Neural progenitor cell (in vitro differentiated cells): ENCODE measurements at regions not wholly inside any gene's neighbourhood (a gene's known extent, or its start where the extent isn't known, plus 50 kb on each side); places are given as distances from the start of the nearest gene placed in this dataset.

ENCODE experiments used
- DNase-seq: peaks from one replicate; pipeline ENCODE4 v3.0.0-alpha.2; 2016; ENCODE audit warnings: low spot score
- H2AFZ ChIP-seq: fragments of 200-600 bp; sonication (generic); replicated peaks from 2 replicates; pipeline ENCODE4 v1.6.1; 2016; ENCODE audit warnings: antibody characterized with exemption
- H3F3A ChIP-seq: fragments of 200-600 bp; sonication (generic); 2 replicates; pipeline ENCODE4 v1.6.1; 2016; ENCODE audit warnings: antibody characterized with exemption, low read depth
- H3K27ac ChIP-seq: fragments of 200-600 bp; sonication (generic); 2 replicates; pipeline ENCODE4 v1.5.1; 2016; ENCODE audit warnings: mild to moderate bottlenecking
- H3K27me3 ChIP-seq: fragments of 200-600 bp; sonication (generic); 2 replicates; pipeline ENCODE4 v1.6.1; 2016; ENCODE audit warnings: mild to moderate bottlenecking, moderate library complexity
- H3K36me3 ChIP-seq: fragments of 200-600 bp; sonication (generic); 2 replicates; pipeline ENCODE4 v1.5.1; 2016
- H3K4me1 ChIP-seq: fragments of 200-600 bp; sonication (generic); 2 replicates; pipeline ENCODE4 v1.6.1; 2016; ENCODE audit warnings: mixed run types
- H3K4me2 ChIP-seq: fragments of 200-600 bp; sonication (generic); 2 replicates; pipeline ENCODE4 v1.6.1; 2016
- H3K4me3 ChIP-seq: fragments of 200-600 bp; sonication (generic); 2 replicates; pipeline ENCODE4 v1.5.1; 2016
- H3K79me2 ChIP-seq: fragments of 200-600 bp; sonication (generic); 2 replicates; pipeline ENCODE4 v1.6.1; 2016; ENCODE audit warnings: low read depth
- H3K9ac ChIP-seq: fragments of 200-600 bp; sonication (generic); 2 replicates; pipeline ENCODE4 v1.6.1; 2016
- H3K9me3 ChIP-seq: fragments of 200-600 bp; sonication (generic); 2 replicates; pipeline ENCODE4 v1.5.1; 2016; ENCODE audit warnings: low read depth
- H4K20me1 ChIP-seq: fragments of 200-600 bp; sonication (generic); 2 replicates; pipeline ENCODE4 v1.6.1; 2016; ENCODE audit warnings: low read depth
- H3K27ac Mint-ChIP-seq: 3 replicates; pipeline ENCODE4 v1.8.0; 2021; ENCODE audit warnings: mixed read lengths
- H3K27me3 Mint-ChIP-seq: 2 replicates; pipeline ENCODE4 v1.8.0; 2022; ENCODE audit warnings: low read depth, mild to moderate bottlenecking, inconsistent platforms, moderate library complexity, mixed read lengths; ENCODE audit not compliant: insufficient read depth
- H3K36me3 Mint-ChIP-seq: 3 replicates; pipeline ENCODE4 v1.8.0; 2021; ENCODE audit warnings: mixed read lengths
- H3K4me1 Mint-ChIP-seq: 3 replicates; pipeline ENCODE4 v1.8.0; 2021; ENCODE audit warnings: mixed read lengths
- H3K4me3 Mint-ChIP-seq: 3 replicates; pipeline ENCODE4 v1.8.0; 2021; ENCODE audit warnings: mild to moderate bottlenecking, moderate library complexity, mixed read lengths
- H3K9me3 Mint-ChIP-seq: 3 replicates; pipeline ENCODE4 v1.8.0; 2020; ENCODE audit warnings: mixed read lengths
- EZH2 ChIP-seq: fragments of 200-600 bp; sonication (generic); IDR thresholded peaks from 2 replicates; pipeline ENCODE4 v1.6.1; 2017; ENCODE audit warnings: antibody characterized with exemption, mild to moderate bottlenecking, moderate library complexity
- EZH2phosphoT487 ChIP-seq: fragments of 200-600 bp; sonication (generic); IDR thresholded peaks from 2 replicates; pipeline ENCODE4 v1.6.1; 2017; ENCODE audit warnings: antibody characterized with exemption
- TF ChIP-seq, protein P1 (sequence below): fragments of 200-600 bp; sonication (generic); IDR thresholded peaks from 2 replicates; pipeline ENCODE4 v1.5.1; 2017; ENCODE audit warnings: antibody characterized with exemption, mild to moderate bottlenecking

DNA sequence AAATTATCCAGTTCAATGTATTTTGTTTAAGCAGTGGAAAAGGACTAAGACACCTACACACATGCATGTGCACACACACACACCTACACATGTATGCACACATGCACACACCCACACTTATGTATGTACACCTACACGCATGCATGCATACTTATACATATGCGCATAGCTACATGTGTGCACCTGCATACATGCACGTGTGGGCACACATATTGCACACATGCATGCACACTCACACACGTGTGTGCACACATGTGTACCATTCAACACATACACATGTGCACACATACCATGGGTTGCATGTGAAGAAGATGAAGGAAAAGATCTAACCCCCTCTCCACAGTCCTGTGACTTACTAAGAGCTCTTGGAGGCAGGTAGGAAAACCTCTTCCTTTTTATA lies 122.0 kb upstream of the MAFB start:
- no peaks in the 10 kb centered on the region for H3K9me3 Mint-ChIP-seq
- H3K27ac Mint-ChIP-seq = peak overlapping the region; percentile 19
- TF ChIP-seq EZH2 (no peak), EZH2phosphoT487 (no peak)
- TF ChIP-seq, protein P1, sequence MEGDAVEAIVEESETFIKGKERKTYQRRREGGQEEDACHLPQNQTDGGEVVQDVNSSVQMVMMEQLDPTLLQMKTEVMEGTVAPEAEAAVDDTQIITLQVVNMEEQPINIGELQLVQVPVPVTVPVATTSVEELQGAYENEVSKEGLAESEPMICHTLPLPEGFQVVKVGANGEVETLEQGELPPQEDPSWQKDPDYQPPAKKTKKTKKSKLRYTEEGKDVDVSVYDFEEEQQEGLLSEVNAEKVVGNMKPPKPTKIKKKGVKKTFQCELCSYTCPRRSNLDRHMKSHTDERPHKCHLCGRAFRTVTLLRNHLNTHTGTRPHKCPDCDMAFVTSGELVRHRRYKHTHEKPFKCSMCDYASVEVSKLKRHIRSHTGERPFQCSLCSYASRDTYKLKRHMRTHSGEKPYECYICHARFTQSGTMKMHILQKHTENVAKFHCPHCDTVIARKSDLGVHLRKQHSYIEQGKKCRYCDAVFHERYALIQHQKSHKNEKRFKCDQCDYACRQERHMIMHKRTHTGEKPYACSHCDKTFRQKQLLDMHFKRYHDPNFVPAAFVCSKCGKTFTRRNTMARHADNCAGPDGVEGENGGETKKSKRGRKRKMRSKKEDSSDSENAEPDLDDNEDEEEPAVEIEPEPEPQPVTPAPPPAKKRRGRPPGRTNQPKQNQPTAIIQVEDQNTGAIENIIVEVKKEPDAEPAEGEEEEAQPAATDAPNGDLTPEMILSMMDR = no peak
- Histone ChIP-seq H3K27me3 (no peaks in the 10 kb centered on the region), H3K36me3 (no peaks in the 10 kb centered on the region), H2AFZ (no peak overlapping the region), H3F3A (no peaks in the 10 kb centered on the region), H3K4me3 (no peak overlapping the region), H3K4me2 (no peak overlapping the region), H4K20me1 (no peaks in the 10 kb centered on the region), H3K9me3 (no peaks in the 10 kb centered on the region), H3K79me2 (no peaks in the 10 kb centered on the region), H3K9ac (no peak overlapping the region), H3K27ac (no peak overlapping the region), H3K4me1 (peaks cover 3% of the 10 kb centered on the region)
- no peak for DNase-seq
- H3K36me3 Mint-ChIP-seq = no peaks in the 10 kb centered on the region
- H3K4me3 Mint-ChIP-seq = no peak overlapping the region
- peaks cover 7% of the 10 kb centered on the region for H3K4me1 Mint-ChIP-seq
- peaks cover 3% of the 10 kb centered on the region for H3K27me3 Mint-ChIP-seq

DNA sequence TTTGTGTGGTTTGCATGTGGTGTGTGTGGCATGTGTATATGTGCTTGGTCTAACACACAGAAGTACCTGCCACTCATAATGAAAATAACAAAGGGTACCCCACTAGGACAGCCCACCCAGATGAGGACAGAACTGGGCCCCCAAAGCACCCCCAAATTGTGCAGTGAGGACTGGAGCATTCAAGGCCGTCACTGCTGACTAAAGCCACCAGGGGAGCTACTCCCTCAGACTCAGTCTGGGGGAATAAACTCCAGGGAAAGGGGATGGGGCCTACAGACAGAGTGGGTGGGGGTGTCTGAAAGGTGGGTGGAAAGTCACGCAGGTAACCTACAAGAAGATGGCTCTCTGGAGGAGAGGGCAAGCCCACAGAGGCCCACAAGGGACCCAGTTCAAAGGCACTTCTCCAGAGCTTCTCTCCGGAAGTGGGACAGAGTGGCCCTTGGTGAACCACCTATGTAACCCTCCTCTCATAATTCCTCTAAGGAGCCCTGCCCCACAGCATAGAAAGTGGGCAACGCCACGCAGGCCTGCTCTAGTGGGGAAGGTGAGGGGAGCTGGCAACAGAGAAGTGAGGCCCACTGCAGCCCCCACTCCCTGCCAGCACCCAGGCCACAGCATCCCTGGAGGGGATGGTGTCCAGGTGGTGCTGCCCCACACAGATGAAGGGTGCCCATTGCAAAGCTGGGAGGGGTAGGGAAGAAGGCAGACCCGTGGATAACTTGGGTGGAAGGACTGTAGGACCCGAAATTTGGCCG lies 122.8 kb upstream of the MAFB start:
- Mint-ChIP-seq H3K4me1 (peaks cover 3% of the 10 kb centered on the region), H3K27ac (peak overlapping the region; percentile 19), H3K9me3 (no peaks in the 10 kb centered on the region), H3K4me3 (no peak overlapping the region), H3K36me3 (no peaks in the 10 kb centered on the region), H3K27me3 (peaks cover 6% of the 10 kb centered on the region)
- H3K27me3 ChIP-seq = no peaks in the 10 kb centered on the region
- no peaks in the 10 kb centered on the region for H4K20me1 ChIP-seq
- no peak overlapping the region for H3K27ac ChIP-seq
- no peak overlapping the region for H3K9ac ChIP-seq
- H3K4me1 ChIP-seq = peaks cover 3% of the 10 kb centered on the region
- no peaks in the 10 kb centered on the region for H3K9me3 ChIP-seq
- H3K4me3 ChIP-seq = no peak overlapping the region
- H3K79me2 ChIP-seq = no peaks in the 10 kb centered on the region
- H3F3A ChIP-seq = no peaks in the 10 kb centered on the region
- no peaks in the 10 kb centered on the region for H3K36me3 ChIP-seq
- H2AFZ ChIP-seq = no peak overlapping the region
- H3K4me2 ChIP-seq = no peak overlapping the region
- DNase-seq = no peak
- TF ChIP-seq, protein P1 = peak; percentile 25
- no peak for TF ChIP-seq EZH2phosphoT487

DNA sequence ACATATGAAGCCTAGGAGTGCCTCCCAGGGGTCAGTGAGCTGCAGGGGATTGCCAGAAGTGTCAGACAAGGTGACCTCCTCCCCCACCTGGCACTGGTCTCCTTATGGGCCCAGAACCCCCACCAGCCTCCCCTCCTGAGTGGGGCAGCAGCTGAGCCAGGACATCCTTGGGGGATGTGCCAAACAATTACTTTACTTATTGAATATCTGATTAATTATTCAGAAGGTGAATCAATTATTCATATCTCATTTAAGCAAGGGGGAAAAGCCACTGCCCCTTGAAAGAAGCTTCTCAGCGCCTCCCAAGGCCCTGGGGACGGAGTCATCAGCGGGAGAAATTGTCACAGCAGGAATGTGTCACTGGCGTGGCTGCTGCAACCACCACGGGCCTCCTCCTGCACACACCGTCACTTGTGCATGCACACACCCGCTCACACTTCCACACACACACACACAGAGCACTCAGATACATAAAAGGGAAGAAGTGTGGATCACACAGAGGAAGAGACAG lies 123.4 kb upstream of the MAFB start:
- Histone ChIP-seq H2AFZ (no peak overlapping the region), H3K4me1 (no peaks in the 10 kb centered on the region), H3K27ac (no peak overlapping the region), H3K9ac (no peak overlapping the region), H4K20me1 (no peaks in the 10 kb centered on the region), H3K27me3 (no peaks in the 10 kb centered on the region), H3F3A (no peaks in the 10 kb centered on the region), H3K36me3 (no peaks in the 10 kb centered on the region), H3K4me2 (no peak overlapping the region), H3K4me3 (no peak overlapping the region), H3K79me2 (no peaks in the 10 kb centered on the region), H3K9me3 (no peaks in the 10 kb centered on the region)
- no peaks in the 10 kb centered on the region for H3K9me3 Mint-ChIP-seq
- H3K4me1 Mint-ChIP-seq = no peaks in the 10 kb centered on the region
- TF ChIP-seq, protein P1 = no peak
- no peaks in the 10 kb centered on the region for H3K36me3 Mint-ChIP-seq
- H3K27me3 Mint-ChIP-seq = peaks cover 11% of the 10 kb centered on the region
- no peak overlapping the region for H3K4me3 Mint-ChIP-seq
- no peak for DNase-seq
- H3K27ac Mint-ChIP-seq = peak overlapping the region; percentile 11
